ENCODE measurements at regions not wholly inside any gene's neighbourhood (a gene's known extent, or its start where the extent isn't known, plus 50 kb on each side); places are given as distances from the start of the nearest gene placed in this dataset.
"Not testable (repeated sequence)": the region's sequence is repeated elsewhere in the genome, so short reads cannot be mapped to it uniquely, and the experiment has no call there.

GRCh38 chr4:55696424-55696823, 60.3 kb upstream of the NMU start:
- H3K27ac ChIP-seq (ENCODE audit: low read depth, low read length, poor library complexity, severe bottlenecking); H2AFZ ChIP-seq (ENCODE audit: low read length); H4K20me1 ChIP-seq (ENCODE audit: insufficient read depth, low read length); H3K9ac ChIP-seq (ENCODE audit: low read length); H3K4me1 ChIP-seq (ENCODE audit: insufficient read depth, low read length, severe bottlenecking); H3K4me3 ChIP-seq (ENCODE audit: low read depth, low read length, poor library complexity, severe bottlenecking); H3K9me3 ChIP-seq (ENCODE audit: low read length); H3K27me3 ChIP-seq (ENCODE audit: insufficient read depth, low read length); H3F3A ChIP-seq (ENCODE audit: insufficient read depth, low read length); H3K79me2 ChIP-seq (ENCODE audit: insufficient read depth, low read length); H3K4me2 ChIP-seq (ENCODE audit: low read length); H3K9me2 ChIP-seq (ENCODE audit: low read depth, low read length); H3K36me3 ChIP-seq (ENCODE audit: insufficient read depth, low read length): not testable (repeated sequence)

GRCh38 chr4:55706541-55706940, 70.4 kb upstream of the NMU start:
- no peak overlapping the region for H3K4me3 ChIP-seq (ENCODE audit: low read depth, low read length, poor library complexity, severe bottlenecking)

GRCh38 chr4:55707507-55707906, 71.4 kb upstream of the NMU start:
- Histone ChIP-seq H3K36me3 (ENCODE audit: insufficient read depth, low read length) (no peaks in the 10 kb centered on the region), H2AFZ (ENCODE audit: low read length) (no peak overlapping the region), H3K9me2 (ENCODE audit: low read depth, low read length) (no peaks in the 10 kb centered on the region), H3K9ac (ENCODE audit: low read length) (no peak overlapping the region), H4K20me1 (ENCODE audit: insufficient read depth, low read length) (no peaks in the 10 kb centered on the region), H3K4me1 (ENCODE audit: insufficient read depth, low read length, severe bottlenecking) (no peaks in the 10 kb centered on the region), H3K79me2 (ENCODE audit: insufficient read depth, low read length) (no peaks in the 10 kb centered on the region), H3K4me3 (ENCODE audit: low read depth, low read length, poor library complexity, severe bottlenecking) (no peak overlapping the region), H3K4me2 (ENCODE audit: low read length) (no peak overlapping the region), H3F3A (ENCODE audit: insufficient read depth, low read length) (no peaks in the 10 kb centered on the region), H3K27ac (ENCODE audit: low read depth, low read length, poor library complexity, severe bottlenecking) (no peak overlapping the region), H3K27me3 (ENCODE audit: insufficient read depth, low read length) (no peaks in the 10 kb centered on the region), H3K9me3 (ENCODE audit: low read length) (no peaks in the 10 kb centered on the region)
- TF ChIP-seq CTCF (IDR thresholded peaks at IDR 0.05; ENCODE audit: low read length) (no peak), EZH2 (IDR thresholded peaks at IDR 0.05; ENCODE audit: borderline replicate concordance, low read length) (no peak)

More at GRCh38 chr4:55706541-55706940, 70.4 kb upstream of the NMU start:
- no peaks in the 10 kb centered on the region for H3K36me3 ChIP-seq (ENCODE audit: insufficient read depth, low read length)
- H3K27me3 ChIP-seq (ENCODE audit: insufficient read depth, low read length) = no peaks in the 10 kb centered on the region
- no peaks in the 10 kb centered on the region for H4K20me1 ChIP-seq (ENCODE audit: insufficient read depth, low read length)
- H3K9me2 ChIP-seq (ENCODE audit: low read depth, low read length) = no peaks in the 10 kb centered on the region
- no peaks in the 10 kb centered on the region for H3K79me2 ChIP-seq (ENCODE audit: insufficient read depth, low read length)
- H3F3A ChIP-seq (ENCODE audit: insufficient read depth, low read length) = no peaks in the 10 kb centered on the region
- H3K4me1 ChIP-seq (ENCODE audit: insufficient read depth, low read length, severe bottlenecking) = no peaks in the 10 kb centered on the region
- no peak overlapping the region for H3K4me2 ChIP-seq (ENCODE audit: low read length)
- TF ChIP-seq CTCF (IDR thresholded peaks at IDR 0.05; ENCODE audit: low read length) (no peak), EZH2 (IDR thresholded peaks at IDR 0.05; ENCODE audit: borderline replicate concordance, low read length) (no peak)
- H3K9ac ChIP-seq (ENCODE audit: low read length) = no peak overlapping the region
- H3K27ac ChIP-seq (ENCODE audit: low read depth, low read length, poor library complexity, severe bottlenecking) = no peak overlapping the region
- no peak overlapping the region for H2AFZ ChIP-seq (ENCODE audit: low read length)
- H3K9me3 ChIP-seq (ENCODE audit: low read length) = no peaks in the 10 kb centered on the region

- H3K9ac ChIP-seq (ENCODE audit: low read length); H3K9me2 ChIP-seq (ENCODE audit: low read depth, low read length); H3K79me2 ChIP-seq (ENCODE audit: insufficient read depth, low read length); H4K20me1 ChIP-seq (ENCODE audit: insufficient read depth, low read length); H2AFZ ChIP-seq (ENCODE audit: low read length); H3F3A ChIP-seq (ENCODE audit: insufficient read depth, low read length); H3K27ac ChIP-seq (ENCODE audit: low read depth, low read length, poor library complexity, severe bottlenecking); H3K27me3 ChIP-seq (ENCODE audit: insufficient read depth, low read length); H3K36me3 ChIP-seq (ENCODE audit: insufficient read depth, low read length); H3K4me3 ChIP-seq (ENCODE audit: low read depth, low read length, poor library complexity, severe bottlenecking); H3K4me1 ChIP-seq (ENCODE audit: insufficient read depth, low read length, severe bottlenecking); H3K9me3 ChIP-seq (ENCODE audit: low read length); H3K4me2 ChIP-seq (ENCODE audit: low read length): not testable (repeated sequence)
Observed at GRCh38 chr4:55707991-55708390, 71.9 kb upstream of the NMU start.

- not testable (repeated sequence) for H3K9ac ChIP-seq (ENCODE audit: low read length)
Observed at GRCh38 chr4:55712835-55713234, 76.7 kb upstream of the NMU start.

More at GRCh38 chr4:55712835-55713234, 76.7 kb upstream of the NMU start:
- not testable (repeated sequence) for H3K9me3 ChIP-seq (ENCODE audit: low read length); H3K4me2 ChIP-seq (ENCODE audit: low read length); H3K27me3 ChIP-seq (ENCODE audit: insufficient read depth, low read length); H3K79me2 ChIP-seq (ENCODE audit: insufficient read depth, low read length); H3K4me1 ChIP-seq (ENCODE audit: insufficient read depth, low read length, severe bottlenecking); H3K27ac ChIP-seq (ENCODE audit: low read depth, low read length, poor library complexity, severe bottlenecking); H3K4me3 ChIP-seq (ENCODE audit: low read depth, low read length, poor library complexity, severe bottlenecking); H3K36me3 ChIP-seq (ENCODE audit: insufficient read depth, low read length); H2AFZ ChIP-seq (ENCODE audit: low read length); H3F3A ChIP-seq (ENCODE audit: insufficient read depth, low read length); H4K20me1 ChIP-seq (ENCODE audit: insufficient read depth, low read length); H3K9me2 ChIP-seq (ENCODE audit: low read depth, low read length)

All from OCI-LY1 (cell line).